HG03135 (cell line): ENCODE measurements at regions not wholly inside any gene's neighbourhood (a gene's known extent, or its start where the extent isn't known, plus 50 kb on each side); places are given as distances from the start of the nearest gene placed in this dataset.
"Not testable (repeated sequence)": the region's sequence is repeated elsewhere in the genome, so short reads cannot be mapped to it uniquely, and the experiment has no call there.

Experiments
- ATAC-seq: cut with Tn5 transposase; IDR thresholded peaks from one replicate; pipeline ENCODE4 v1.9.1; 2021; ENCODE audit warnings: mild to moderate bottlenecking, moderate library complexity; ENCODE audit not compliant: unreplicated experiment

GRCh38 chr1:228938537-228938901, 203.2 kb downstream of the RHOU start:
- no peak for ATAC-seq

- ATAC-seq: no peak
Measured at GRCh38 chr1:228939001-228939691, 203.9 kb downstream of the RHOU start.

- no peak for ATAC-seq
Measured at GRCh38 chr1:228939881-228940392, 204.7 kb downstream of the RHOU start.

GRCh38 chr1:228940526-228940925, 205.2 kb downstream of the RHOU start:
- ATAC-seq: no peak

GRCh38 chr1:228940926-228941325, 205.6 kb downstream of the RHOU start:
- ATAC-seq: no peak

GRCh38 chr1:228941666-228942065, 206.4 kb downstream of the RHOU start:
- ATAC-seq: no peak

- ATAC-seq: no peak
Measured at GRCh38 chr1:228943436-228943835, 208.2 kb downstream of the RHOU start.

- no peak for ATAC-seq
Measured at GRCh38 chr1:228944296-228944695, 209.0 kb downstream of the RHOU start.

GRCh38 chr1:228944935-228945371, 209.7 kb downstream of the RHOU start:
- ATAC-seq: no peak

- no peak for ATAC-seq
Measured at GRCh38 chr1:228945885-228946284, 210.6 kb downstream of the RHOU start.

- not testable (repeated sequence) for ATAC-seq
Measured at GRCh38 chr1:228949617-228950016, 214.3 kb downstream of the RHOU start.

GRCh38 chr1:228953207-228953606, 217.9 kb downstream of the RHOU start:
- no peak for ATAC-seq

- not testable (repeated sequence) for ATAC-seq
Measured at GRCh38 chr1:228953808-228954207, 218.5 kb downstream of the RHOU start.

GRCh38 chr1:228955691-228956090, 220.4 kb downstream of the RHOU start:
- ATAC-seq: no peak

- no peak for ATAC-seq
Measured at GRCh38 chr1:228956864-228957263, 221.6 kb downstream of the RHOU start.

GRCh38 chr1:228957535-228957934, 222.3 kb downstream of the RHOU start:
- ATAC-seq: no peak

GRCh38 chr1:228958121-228958520, 222.8 kb downstream of the RHOU start:
- no peak for ATAC-seq

- ATAC-seq: no peak
Measured at GRCh38 chr1:228958741-228959140, 223.5 kb downstream of the RHOU start.

GRCh38 chr1:228960705-228961104, 225.4 kb downstream of the RHOU start:
- ATAC-seq: no peak

- no peak for ATAC-seq
Measured at GRCh38 chr1:228961511-228961910, 226.2 kb downstream of the RHOU start.

GRCh38 chr1:228963795-228964177, 228.5 kb downstream of the RHOU start:
- ATAC-seq: no peak

- no peak for ATAC-seq
Measured at GRCh38 chr1:228964178-228965089, 229.2 kb downstream of the RHOU start.
